22Rv1 (cell line): ENCODE measurements at regions not wholly inside any gene's neighbourhood (a gene's known extent, or its start where the extent isn't known, plus 50 kb on each side); places are given as distances from the start of the nearest gene placed in this dataset.

Source experiments
- ZFX ChIP-seq: fragments of 450-650 bp; IDR thresholded peaks from 2 replicates; pipeline ENCODE4 v1.6.1; 2017; ENCODE audit warnings: antibody characterized with exemption, borderline replicate concordance
- TF ChIP-seq, protein P1 (sequence below): fragments of 450-650 bp; IDR thresholded peaks from 2 replicates; pipeline ENCODE4 v1.5.1; 2017; ENCODE audit warnings: mild to moderate bottlenecking

- TF ChIP-seq, protein P1, sequence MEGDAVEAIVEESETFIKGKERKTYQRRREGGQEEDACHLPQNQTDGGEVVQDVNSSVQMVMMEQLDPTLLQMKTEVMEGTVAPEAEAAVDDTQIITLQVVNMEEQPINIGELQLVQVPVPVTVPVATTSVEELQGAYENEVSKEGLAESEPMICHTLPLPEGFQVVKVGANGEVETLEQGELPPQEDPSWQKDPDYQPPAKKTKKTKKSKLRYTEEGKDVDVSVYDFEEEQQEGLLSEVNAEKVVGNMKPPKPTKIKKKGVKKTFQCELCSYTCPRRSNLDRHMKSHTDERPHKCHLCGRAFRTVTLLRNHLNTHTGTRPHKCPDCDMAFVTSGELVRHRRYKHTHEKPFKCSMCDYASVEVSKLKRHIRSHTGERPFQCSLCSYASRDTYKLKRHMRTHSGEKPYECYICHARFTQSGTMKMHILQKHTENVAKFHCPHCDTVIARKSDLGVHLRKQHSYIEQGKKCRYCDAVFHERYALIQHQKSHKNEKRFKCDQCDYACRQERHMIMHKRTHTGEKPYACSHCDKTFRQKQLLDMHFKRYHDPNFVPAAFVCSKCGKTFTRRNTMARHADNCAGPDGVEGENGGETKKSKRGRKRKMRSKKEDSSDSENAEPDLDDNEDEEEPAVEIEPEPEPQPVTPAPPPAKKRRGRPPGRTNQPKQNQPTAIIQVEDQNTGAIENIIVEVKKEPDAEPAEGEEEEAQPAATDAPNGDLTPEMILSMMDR: no peak
- no peak for TF ChIP-seq ZFX
These were observed 210.0 kb downstream of the MAF start for GRCh38 chr16:79390481-79391051.
